Muscle layer of colon (tissue), 2 donors: ENCODE measurements at regions not wholly inside any gene's neighbourhood (a gene's known extent, or its start where the extent isn't known, plus 50 kb on each side); places are given as distances from the start of the nearest gene placed in this dataset.
"Not testable (repeated sequence)": the region's sequence is repeated elsewhere in the genome, so short reads cannot be mapped to it uniquely, and the experiment has no call there.

Experiments used
- H3K27ac ChIP-seq: one replicate; pipeline ENCODE4 v1.7.0; 2013; ENCODE audit warnings: low read depth, mild to moderate bottlenecking, low read length, moderate library complexity
- H3K27me3 ChIP-seq, 2 donors: one replicate each; pipeline ENCODE4 v1.7.0; 2013; ENCODE audit warnings: low read length in 2 of 2, mild to moderate bottlenecking in 2 of 2; ENCODE audit not compliant: insufficient read depth in 2 of 2, control insufficient read depth in 1 of 2
- H3K36me3 ChIP-seq: one replicate; pipeline ENCODE4 v1.7.0; 2013; ENCODE audit warnings: mild to moderate bottlenecking, low read length; ENCODE audit not compliant: insufficient read depth
- H3K4me1 ChIP-seq: one replicate; pipeline ENCODE4 v1.7.0; 2013; ENCODE audit warnings: mild to moderate bottlenecking, low read length; ENCODE audit not compliant: insufficient read depth
- H3K4me3 ChIP-seq, 2 donors: one replicate each; pipeline ENCODE4 v1.7.0; 2013; ENCODE audit warnings: low read length in 2 of 2, low read depth in 1 of 2, mild to moderate bottlenecking in 1 of 2, moderate library complexity in 1 of 2
- H3K9ac ChIP-seq: one replicate; pipeline ENCODE4 v1.7.0; 2013; ENCODE audit warnings: low read length
- H3K9me3 ChIP-seq: one replicate; pipeline ENCODE4 v1.7.0; 2013; ENCODE audit warnings: mild to moderate bottlenecking, low read length
- donor health status: abdominal sarcoma.
- donor health status: Adenocarcinoma of cecum.

- H3K9me3 ChIP-seq, H3K4me1 ChIP-seq, H3K9ac ChIP-seq, H3K27ac ChIP-seq, H3K27me3 ChIP-seq, H3K4me3 ChIP-seq, H3K36me3 ChIP-seq: not testable (repeated sequence)
Observed at GRCh38 chr15:34528055-34528754, 55.2 kb downstream of the GOLGA8B start.

GRCh38 chr15:34527641-34528040 is 55.8 kb downstream of the GOLGA8B start:
- not testable (repeated sequence) for H3K9me3 ChIP-seq, H3K36me3 ChIP-seq, H3K4me3 ChIP-seq, H3K27ac ChIP-seq, H3K27me3 ChIP-seq, H3K9ac ChIP-seq, H3K4me1 ChIP-seq

- H3K4me1 ChIP-seq, H3K27ac ChIP-seq, H3K9ac ChIP-seq, H3K4me3 ChIP-seq, H3K27me3 ChIP-seq, H3K9me3 ChIP-seq, H3K36me3 ChIP-seq: not testable (repeated sequence)
Observed at GRCh38 chr15:34523849-34524248, 59.6 kb downstream of the GOLGA8B start.

GRCh38 chr15:34522601-34523000 is 60.9 kb downstream of the GOLGA8B start:
- H3K27ac ChIP-seq, H3K9me3 ChIP-seq, H3K4me3 ChIP-seq, H3K36me3 ChIP-seq, H3K4me1 ChIP-seq, H3K27me3 ChIP-seq, H3K9ac ChIP-seq: not testable (repeated sequence)

GRCh38 chr15:34521802-34522485 is 61.5 kb downstream of the GOLGA8B start:
- H3K27me3 ChIP-seq, H3K4me1 ChIP-seq, H3K36me3 ChIP-seq, H3K9ac ChIP-seq, H3K4me3 ChIP-seq, H3K9me3 ChIP-seq, H3K27ac ChIP-seq: not testable (repeated sequence)

GRCh38 chr15:34520566-34520965 is 62.9 kb downstream of the GOLGA8B start:
- Histone ChIP-seq H3K27ac (no peak overlapping the region), H3K4me1 (no peaks in the 10 kb centered on the region), H3K9ac (no peak overlapping the region), H3K9me3 (no peaks in the 10 kb centered on the region), H3K4me3 (no peak overlapping the region), H3K27me3 (no peaks in the 10 kb centered on the region), H3K36me3 (no peaks in the 10 kb centered on the region)

GRCh38 chr15:34520010-34520409 is 63.4 kb downstream of the GOLGA8B start:
- not testable (repeated sequence) for H3K36me3 ChIP-seq, H3K4me3 ChIP-seq, H3K9ac ChIP-seq, H3K4me1 ChIP-seq, H3K9me3 ChIP-seq, H3K27me3 ChIP-seq, H3K27ac ChIP-seq

GRCh38 chr15:34514251-34514670 is 69.2 kb downstream of the GOLGA8B start:
- no peaks in the 10 kb centered on the region for H3K9me3 ChIP-seq
- H3K27me3 ChIP-seq: no peaks in the 10 kb centered on the region
- peak overlapping the region; percentile 86 for H3K27ac ChIP-seq
- H3K4me1 ChIP-seq: peaks cover 7% of the 10 kb centered on the region
- H3K4me3 ChIP-seq: peak overlapping the region; percentile 70 to 80
- H3K36me3 ChIP-seq: no peaks in the 10 kb centered on the region
- no peak overlapping the region for H3K9ac ChIP-seq

- no peak overlapping the region for H3K9ac ChIP-seq
- H3K27ac ChIP-seq: no peak overlapping the region
- H3K4me3 ChIP-seq: no peak overlapping the region
- no peaks in the 10 kb centered on the region for H3K27me3 ChIP-seq
- H3K36me3 ChIP-seq: no peaks in the 10 kb centered on the region
- H3K9me3 ChIP-seq: no peaks in the 10 kb centered on the region
- peaks cover 7% of the 10 kb centered on the region for H3K4me1 ChIP-seq
Observed at GRCh38 chr15:34512628-34513027, 70.8 kb downstream of the GOLGA8B start.

- no peak overlapping the region for H3K9ac ChIP-seq
- H3K27ac ChIP-seq: no peak overlapping the region
- no peaks in the 10 kb centered on the region for H3K36me3 ChIP-seq
- H3K4me1 ChIP-seq: no peaks in the 10 kb centered on the region
- H3K4me3 ChIP-seq: no peak overlapping the region
- no peaks in the 10 kb centered on the region for H3K9me3 ChIP-seq
- peaks cover 12 to 15% of the 10 kb centered on the region in 2 donors for H3K27me3 ChIP-seq
Observed at GRCh38 chr15:34501131-34501530, 63.5 kb upstream of the GOLGA8A start.

GRCh38 chr15:34496207-34496995 is 58.8 kb upstream of the GOLGA8A start:
- H3K27me3 ChIP-seq: peaks cover 15 to 32% of the 10 kb centered on the region in 2 donors
- no peaks in the 10 kb centered on the region for H3K4me1 ChIP-seq
- H3K4me3 ChIP-seq: no peak overlapping the region
- H3K9ac ChIP-seq: no peak overlapping the region
- H3K27ac ChIP-seq: no peak overlapping the region
- no peaks in the 10 kb centered on the region for H3K36me3 ChIP-seq
- no peaks in the 10 kb centered on the region for H3K9me3 ChIP-seq
